CD14-positive monocyte (primary cell): ENCODE measurements at regions not wholly inside any gene's neighbourhood (a gene's known extent, or its start where the extent isn't known, plus 50 kb on each side); places are given as distances from the start of the nearest gene placed in this dataset.

ENCODE experiments used
- DNase-seq, 3 donors: peaks; one replicate each; pipeline ENCODE4 v3.0.0-alpha.2; 2011 to 2022
- H2AFZ ChIP-seq: 2 replicates; pipeline ENCODE4 v1.6.0; 2012; ENCODE audit warnings: mild to moderate bottlenecking, low read depth, low read length, inconsistent platforms; ENCODE audit not compliant: insufficient read depth, poor library complexity, severe bottlenecking
- H3K27ac ChIP-seq, 2 donors: 1 replicate in 1 of 2; 2 replicates in 1 of 2; pipeline ENCODE4 v1.5.1; 2012 to 2013; ENCODE audit warnings: low read length in 2 of 2, control low read depth in 1 of 2, inconsistent platforms in 1 of 2, low read depth in 1 of 2, mild to moderate bottlenecking in 1 of 2
- H3K27me3 ChIP-seq, 2 donors: one replicate each; pipeline versions ENCODE4 v1.6.0 to v1.6.1; 2011 to 2013; ENCODE audit warnings: low read length in 2 of 2; ENCODE audit not compliant: control insufficient read depth in 2 of 2, insufficient read depth in 2 of 2
- H3K36me3 ChIP-seq, 2 donors: replicated peaks in 1 of 2; 1 replicate in 1 of 2; 2 replicates in 1 of 2; pipeline versions ENCODE4 v1.5.1 to v1.6.1; 2012 to 2013; ENCODE audit warnings: low read length in 2 of 2, control low read depth in 1 of 2, inconsistent platforms in 1 of 2, mild to moderate bottlenecking in 1 of 2; ENCODE audit not compliant: insufficient read depth in 2 of 2, control insufficient read depth in 1 of 2
- H3K4me1 ChIP-seq, 2 donors: 1 replicate in 1 of 2; 2 replicates in 1 of 2; pipeline versions ENCODE4 v1.5.1 to v1.6.1; 2012 to 2013; ENCODE audit warnings: low read length in 2 of 2, control low read depth in 1 of 2, inconsistent platforms in 1 of 2, mild to moderate bottlenecking in 1 of 2, moderate library complexity in 1 of 2; ENCODE audit not compliant: insufficient read depth in 2 of 2, control insufficient read depth in 1 of 2
- H3K4me2 ChIP-seq: replicated peaks from 2 replicates; pipeline ENCODE3; 2012; ENCODE audit warnings: low read length, moderate library complexity, mild to moderate bottlenecking; ENCODE audit not compliant: poor library complexity, severe bottlenecking; ENCODE audit errors: extremely low read depth
- H3K4me3 ChIP-seq, 3 experiments: fragments of 200-600 bp in 1 of 3; sonication (generic) in 1 of 3; replicated peaks in 1 of 3; 1 replicate in 2 of 3; 2 replicates in 1 of 3; pipeline ENCODE4 v1.5.1; 2011 to 2013; ENCODE audit warnings: low read length in 3 of 3, mild to moderate bottlenecking in 3 of 3, control low read depth in 2 of 3, low read depth in 2 of 3, inconsistent platforms in 1 of 3, moderate library complexity in 1 of 3
- H3K79me2 ChIP-seq: 2 replicates; pipeline ENCODE4 v1.6.0; 2012; ENCODE audit warnings: mild to moderate bottlenecking, control low read depth, inconsistent platforms, low read length, moderate library complexity; ENCODE audit not compliant: insufficient read depth
- H3K9ac ChIP-seq: 2 replicates; pipeline ENCODE4 v1.6.0; 2017; ENCODE audit warnings: low read length, mild to moderate bottlenecking; ENCODE audit not compliant: insufficient read depth, poor library complexity, severe bottlenecking
- H3K9me3 ChIP-seq, 2 donors: replicated peaks in 1 of 2; 1 replicate in 1 of 2; 2 replicates in 1 of 2; pipeline versions ENCODE4 v1.5.1 to v1.6.1; 2012 to 2013; ENCODE audit warnings: low read length in 2 of 2, control low read depth in 1 of 2; ENCODE audit not compliant: control insufficient read depth in 1 of 2, insufficient read depth in 1 of 2
- H4K20me1 ChIP-seq: 2 replicates; pipeline ENCODE4 v1.6.0; 2012; ENCODE audit warnings: mild to moderate bottlenecking, low read length, control low read depth, moderate library complexity; ENCODE audit not compliant: insufficient read depth
- H3K27ac Mint-ChIP-seq, 7 donors: one replicate each; pipeline ENCODE4 v1.8.0; 2020; ENCODE audit warnings: mild to moderate bottlenecking in 7 of 7, mixed read lengths in 7 of 7, moderate library complexity in 6 of 7, inconsistent platforms in 2 of 7
- H3K27me3 Mint-ChIP-seq, 3 donors: one replicate each; pipeline ENCODE4 v1.8.0; 2021 to 2022; ENCODE audit warnings: low read depth in 3 of 3, mild to moderate bottlenecking in 3 of 3, mixed read lengths in 3 of 3, moderate library complexity in 3 of 3, inconsistent platforms in 1 of 3
- H3K36me3 Mint-ChIP-seq, 2 donors: one replicate each; pipeline ENCODE4 v1.8.0; 2020; ENCODE audit warnings: mixed read lengths in 2 of 2, inconsistent platforms in 1 of 2, mild to moderate bottlenecking in 1 of 2
- H3K4me1 Mint-ChIP-seq: one replicate; pipeline ENCODE4 v1.8.0; 2020; ENCODE audit warnings: mild to moderate bottlenecking, mixed read lengths
- H3K4me3 Mint-ChIP-seq, 2 donors: one replicate each; pipeline ENCODE4 v1.8.0; 2020; ENCODE audit warnings: mild to moderate bottlenecking in 2 of 2, mixed read lengths in 2 of 2, moderate library complexity in 1 of 2
- H3K9me3 Mint-ChIP-seq, 7 donors: one replicate each; pipeline ENCODE4 v1.8.0; 2020 to 2022; ENCODE audit warnings: mixed read lengths in 7 of 7, mild to moderate bottlenecking in 6 of 7, moderate library complexity in 6 of 7, inconsistent platforms in 2 of 7
- whole genome bisulfite sequencing: methylation state at CpG from one replicate; pipeline ENCODE4 v1.1.5; 2013; ENCODE audit warnings: missing lambda C conversion rate; ENCODE audit not compliant: insufficient coverage; 5-methylcytosine and 5-hydroxymethylcytosine counted together
- intact Hi-C, 2 donors: fragments of 100-400 bp; cut with micrococcal nuclease; formaldehyde crosslinking; loops; one replicate each; pipeline versions ENCODE4 v1.15.0 to v1.15.1; 2023
- TF ChIP-seq, protein P1 (sequence below): fragments of 200-600 bp; IDR thresholded peaks from one replicate; pipeline ENCODE4 v1.8.0; 2022; ENCODE audit warnings: antibody characterized with exemption, mild to moderate bottlenecking

DNA sequence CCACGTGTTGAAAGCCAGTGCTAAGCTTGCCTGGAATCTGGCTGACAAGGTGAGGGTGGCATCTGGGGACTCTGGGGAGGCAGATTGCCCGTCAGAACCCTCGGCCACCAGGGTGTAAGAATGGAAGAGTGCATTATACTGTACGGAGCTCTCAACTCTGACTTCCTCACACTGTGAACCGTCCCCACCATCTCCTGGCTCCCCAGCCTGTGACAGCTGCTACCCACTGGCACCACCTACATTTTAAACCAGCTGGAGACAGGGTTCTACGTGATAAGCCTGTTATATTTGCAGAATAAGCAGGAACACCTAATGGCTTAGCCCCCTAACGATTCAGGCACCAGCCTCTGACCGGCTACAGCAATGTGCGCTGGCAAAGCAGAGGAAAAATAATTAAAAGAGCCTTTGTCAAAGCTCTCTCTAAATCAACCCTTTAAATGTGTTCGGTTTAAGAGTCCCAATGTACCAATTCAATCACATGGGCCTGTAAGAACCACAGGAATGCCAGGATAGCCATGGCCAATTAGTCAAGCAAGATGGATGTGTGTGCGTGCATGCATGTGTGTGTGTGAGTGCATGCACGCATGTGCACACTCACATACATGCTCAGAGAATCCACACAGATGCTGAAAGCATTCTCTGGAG lies 89.1 kb upstream of the TAB2 start:
- 93% methylated on average over 5 of the region's 12 CpGs for WGBS
- Histone ChIP-seq H3K36me3 (no peaks in the 10 kb centered on the region), H3K4me2 (no peak overlapping the region), H3K9me3 (no peaks in the 10 kb centered on the region), H4K20me1 (no peaks in the 10 kb centered on the region), H3K4me3 (no peak overlapping the region), H3K4me1 (peaks cover 32 to 34% of the 10 kb centered on the region in 2 donors), H3K27ac (no peak overlapping the region), H3K27me3 (no peaks in the 10 kb centered on the region), H2AFZ (no peak overlapping the region), H3K79me2 (no peaks in the 10 kb centered on the region), H3K9ac (no peak overlapping the region)
- H3K36me3 Mint-ChIP-seq, result peaks cover 0 to 5% of the 10 kb centered on the region in 2 donors
- intact Hi-C loops, result no loop called here
- H3K4me1 Mint-ChIP-seq, result peaks cover 35% of the 10 kb centered on the region
- DNase-seq, result no peak
- H3K27ac Mint-ChIP-seq, result peak overlapping the region in 1 of 7 donors; percentile 3
- H3K4me3 Mint-ChIP-seq, result no peak overlapping the region
- peaks cover 0 to 2% (median 0%) of the 10 kb centered on the region in 7 donors for H3K9me3 Mint-ChIP-seq
- H3K27me3 Mint-ChIP-seq, result no peaks in the 10 kb centered on the region
- TF ChIP-seq, protein P1, sequence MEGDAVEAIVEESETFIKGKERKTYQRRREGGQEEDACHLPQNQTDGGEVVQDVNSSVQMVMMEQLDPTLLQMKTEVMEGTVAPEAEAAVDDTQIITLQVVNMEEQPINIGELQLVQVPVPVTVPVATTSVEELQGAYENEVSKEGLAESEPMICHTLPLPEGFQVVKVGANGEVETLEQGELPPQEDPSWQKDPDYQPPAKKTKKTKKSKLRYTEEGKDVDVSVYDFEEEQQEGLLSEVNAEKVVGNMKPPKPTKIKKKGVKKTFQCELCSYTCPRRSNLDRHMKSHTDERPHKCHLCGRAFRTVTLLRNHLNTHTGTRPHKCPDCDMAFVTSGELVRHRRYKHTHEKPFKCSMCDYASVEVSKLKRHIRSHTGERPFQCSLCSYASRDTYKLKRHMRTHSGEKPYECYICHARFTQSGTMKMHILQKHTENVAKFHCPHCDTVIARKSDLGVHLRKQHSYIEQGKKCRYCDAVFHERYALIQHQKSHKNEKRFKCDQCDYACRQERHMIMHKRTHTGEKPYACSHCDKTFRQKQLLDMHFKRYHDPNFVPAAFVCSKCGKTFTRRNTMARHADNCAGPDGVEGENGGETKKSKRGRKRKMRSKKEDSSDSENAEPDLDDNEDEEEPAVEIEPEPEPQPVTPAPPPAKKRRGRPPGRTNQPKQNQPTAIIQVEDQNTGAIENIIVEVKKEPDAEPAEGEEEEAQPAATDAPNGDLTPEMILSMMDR, result no peak

DNA sequence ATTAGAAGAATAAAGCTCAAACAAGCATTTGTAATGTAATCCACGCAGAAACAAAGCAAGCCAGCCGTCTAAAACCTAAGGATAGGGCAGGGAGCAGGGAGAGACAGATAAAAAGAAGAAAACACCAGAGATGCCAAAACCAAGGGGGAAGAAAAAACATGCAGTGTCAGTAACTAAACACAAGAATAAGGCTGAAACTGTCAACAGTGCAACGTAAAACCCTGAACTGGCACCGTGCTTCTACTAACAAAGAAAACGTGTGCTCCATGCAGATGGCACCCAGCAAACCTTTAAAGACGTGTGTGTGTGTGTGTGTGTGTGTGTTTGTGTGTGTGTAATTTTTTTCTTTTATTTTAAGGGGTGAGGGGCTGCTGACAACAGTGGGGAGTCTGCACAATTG lies 88.4 kb upstream of the TAB2 start:
- peaks cover 38 to 41% of the 10 kb centered on the region in 2 donors for H3K4me1 ChIP-seq
- no peak overlapping the region for H3K4me3 ChIP-seq
- no peaks in the 10 kb centered on the region for H3K36me3 ChIP-seq
- no peaks in the 10 kb centered on the region for H4K20me1 ChIP-seq
- DNase-seq, result no peak
- H3K79me2 ChIP-seq, result no peaks in the 10 kb centered on the region
- Mint-ChIP-seq H3K27me3 (no peaks in the 10 kb centered on the region), H3K4me3 (no peak overlapping the region), H3K4me1 (peaks cover 41% of the 10 kb centered on the region), H3K36me3 (peaks cover 0 to 5% of the 10 kb centered on the region in 2 donors), H3K27ac (no peak overlapping the region), H3K9me3 (peaks cover 0 to 2% (median 0%) of the 10 kb centered on the region in 7 donors)
- no peak overlapping the region for H3K4me2 ChIP-seq
- H3K9me3 ChIP-seq, result no peaks in the 10 kb centered on the region
- no peak overlapping the region for H2AFZ ChIP-seq
- 85% methylated on average over 5 of the region's 6 CpGs for WGBS
- no peak overlapping the region for H3K9ac ChIP-seq
- intact Hi-C loops, result no loop called here
- H3K27ac ChIP-seq, result no peak overlapping the region
- no peaks in the 10 kb centered on the region for H3K27me3 ChIP-seq
- TF ChIP-seq, protein P1, result no peak
